H1 (cell line): ENCODE measurements at regions not wholly inside any gene's neighbourhood (a gene's known extent, or its start where the extent isn't known, plus 50 kb on each side); places are given as distances from the start of the nearest gene placed in this dataset.

Experiments used
- CTCF ChIA-PET: fragments of 300-600 bp; sonication (Branson Sonifier 250); formaldehyde crosslinking; loops from one replicate; lab custom pipeline; 2021; ENCODE audit not compliant: partially characterized antibody; lab: Charles Lee
- POLR2A ChIA-PET: fragments of 300-600 bp; sonication (Branson Sonifier 250); formaldehyde crosslinking; loops from one replicate; lab custom pipeline; 2021; ENCODE audit warnings: inconsistent platforms; ENCODE audit not compliant: partially characterized antibody; lab: Charles Lee
- DNase-seq, 2 experiments: peaks; one replicate each; pipeline versions ENCODE4 v3.0.0 to v3.0.0-alpha.2; 2010 to 2022; ENCODE audit warnings: low spot score in 2 of 2, low read depth in 1 of 2, mixed read lengths in 1 of 2
- FAIRE-seq: peaks from 2 replicates; lab custom pipeline; 2011; peaks lifted over from hg19 to GRCh38; lab: Jason Lieb, UNC
- H2AFZ ChIP-seq: 2 replicates; pipeline ENCODE4 v1.8.1; 2012; ENCODE audit warnings: low read length, inconsistent platforms
- H2AK5ac ChIP-seq: 2 replicates; pipeline ENCODE4 v1.6.1; 2013; ENCODE audit warnings: low read depth, low read length
- H2BK120ac ChIP-seq: replicated peaks from 2 replicates; pipeline ENCODE3; 2013; ENCODE audit warnings: low read depth, low read length, inconsistent platforms
- H2BK12ac ChIP-seq: 2 replicates; pipeline ENCODE4 v1.6.1; 2013; ENCODE audit warnings: low read depth, low read length
- H2BK15ac ChIP-seq: 2 replicates; pipeline ENCODE4 v1.6.1; 2013; ENCODE audit warnings: low read length
- H2BK20ac ChIP-seq: 2 replicates; pipeline ENCODE4 v1.6.1; 2013; ENCODE audit warnings: low read length
- H2BK5ac ChIP-seq: 2 replicates; pipeline ENCODE4 v1.6.1; 2013; ENCODE audit warnings: low read depth, low read length
- H3K14ac ChIP-seq: 2 replicates; pipeline ENCODE4 v1.6.1; 2013; ENCODE audit warnings: inconsistent platforms; ENCODE audit not compliant: insufficient read length
- H3K18ac ChIP-seq: 2 replicates; pipeline ENCODE4 v1.6.1; 2013; ENCODE audit warnings: low read length; ENCODE audit errors: extremely low read depth
- H3K23ac ChIP-seq: 2 replicates; pipeline ENCODE4 v1.6.1; 2013; ENCODE audit warnings: inconsistent platforms; ENCODE audit not compliant: insufficient read length
- H3K23me2 ChIP-seq: 2 replicates; pipeline ENCODE4 v1.6.1; 2013; ENCODE audit warnings: low read depth, low read length
- H3K27ac ChIP-seq: 2 replicates; pipeline ENCODE4 v1.6.1; 2011; ENCODE audit warnings: low read depth, low read length, inconsistent platforms
- H3K27me3 ChIP-seq, 4 experiments: replicated peaks in 1 of 4; 1 replicate in 1 of 4; 2 replicates in 3 of 4; pipeline versions ENCODE4 v1.6.1 to v1.8.1; 2011 to 2013; ENCODE audit warnings: low read length in 3 of 4, mild to moderate bottlenecking in 3 of 4, inconsistent platforms in 2 of 4, mixed read lengths in 2 of 4, moderate library complexity in 1 of 4; ENCODE audit not compliant: control insufficient read depth in 3 of 4, insufficient read depth in 3 of 4; ENCODE audit errors: extremely low read depth in 1 of 4
- H3K36me3 ChIP-seq, 4 experiments: 2 replicates each; pipeline versions ENCODE4 v1.6.1 to v1.8.1; 2011 to 2013; ENCODE audit warnings: mild to moderate bottlenecking in 4 of 4, low read length in 3 of 4, moderate library complexity in 2 of 4, control low read depth in 1 of 4, inconsistent platforms in 1 of 4; ENCODE audit not compliant: insufficient read depth in 4 of 4, control insufficient read depth in 2 of 4
- H3K4ac ChIP-seq: replicated peaks from 2 replicates; pipeline ENCODE3; 2013; ENCODE audit warnings: low read length, low read depth, mixed read lengths, inconsistent platforms; ENCODE audit not compliant: insufficient read length
- H3K4me1 ChIP-seq, 4 experiments: replicated peaks in 1 of 4; 1 replicate in 1 of 4; 2 replicates in 3 of 4; pipeline versions ENCODE4 v1.6.1 to v1.8.1; 2011 to 2013; ENCODE audit warnings: low read length in 3 of 4, inconsistent platforms in 2 of 4, mixed read lengths in 1 of 4; ENCODE audit not compliant: insufficient read depth in 4 of 4, control insufficient read depth in 3 of 4
- H3K4me2 ChIP-seq, 2 experiments: 2 replicates each; pipeline versions ENCODE4 v1.6.1 to v1.8.1; 2011 to 2013; ENCODE audit warnings: low read depth in 2 of 2, low read length in 2 of 2, control low read depth in 1 of 2, inconsistent platforms in 1 of 2, mild to moderate bottlenecking in 1 of 2; ENCODE audit not compliant: insufficient read depth in 1 of 2
- H3K4me3 ChIP-seq, 4 experiments: fragments of 200-600, 300-600 bp in 1 of 4; sonication (generic), shearing (Covaris generic), sonication (Bioruptor Twin) in 1 of 4; 2 replicates each; pipeline versions ENCODE4 v1.5.1 to v1.8.1; 2011 to 2016; ENCODE audit warnings: low read length in 4 of 4, low read depth in 3 of 4, control low read depth in 2 of 4, inconsistent platforms in 2 of 4, mild to moderate bottlenecking in 2 of 4, mixed read lengths in 1 of 4, moderate library complexity in 1 of 4; ENCODE audit not compliant: insufficient read depth in 2 of 4; ENCODE audit errors: extremely low read depth in 1 of 4
- H3K56ac ChIP-seq: replicated peaks from 2 replicates; pipeline ENCODE3; 2013; ENCODE audit warnings: low read depth, mild to moderate bottlenecking, mixed read lengths, low read length, inconsistent platforms; ENCODE audit not compliant: insufficient read length
- H3K79me1 ChIP-seq: 2 replicates; pipeline ENCODE4 v1.6.1; 2013; ENCODE audit warnings: low read depth, low read length, control low read depth
- H3K79me2 ChIP-seq, 2 experiments: 2 replicates each; pipeline versions ENCODE4 v1.6.1 to v1.8.1; 2012 to 2013; ENCODE audit warnings: low read length in 2 of 2, mild to moderate bottlenecking in 2 of 2, inconsistent platforms in 1 of 2; ENCODE audit not compliant: insufficient read depth in 2 of 2, control insufficient read depth in 1 of 2
- H3K9ac ChIP-seq, 4 experiments: replicated peaks in 1 of 4; 1 replicate in 1 of 4; 2 replicates in 3 of 4; pipeline versions ENCODE4 v1.6.1 to v1.8.1; 2011 to 2013; ENCODE audit warnings: low read depth in 3 of 4, low read length in 3 of 4, control low read depth in 2 of 4, mild to moderate bottlenecking in 2 of 4, moderate library complexity in 2 of 4, inconsistent platforms in 1 of 4; ENCODE audit errors: extremely low read depth in 1 of 4
- H3K9me3 ChIP-seq, 2 experiments: 2 replicates each; pipeline versions ENCODE4 v1.6.1 to v1.8.1; 2012 to 2013; ENCODE audit warnings: mild to moderate bottlenecking in 2 of 2, moderate library complexity in 2 of 2, control low read depth in 1 of 2, inconsistent platforms in 1 of 2, low read depth in 1 of 2, low read length in 1 of 2, mixed read lengths in 1 of 2; ENCODE audit not compliant: insufficient read depth in 2 of 2
- H4K20me1 ChIP-seq, 2 experiments: replicated peaks in 1 of 2; 2 replicates each; pipeline versions ENCODE3 to v1.8.1; 2011 to 2013; ENCODE audit warnings: inconsistent platforms in 2 of 2, low read length in 2 of 2, mild to moderate bottlenecking in 1 of 2; ENCODE audit not compliant: insufficient read depth in 2 of 2, control insufficient read depth in 1 of 2
- H4K5ac ChIP-seq: 2 replicates; pipeline ENCODE4 v1.6.1; 2013; ENCODE audit warnings: low read length, low read depth, mixed read lengths, inconsistent platforms; ENCODE audit not compliant: insufficient read length
- H4K8ac ChIP-seq: 2 replicates; pipeline ENCODE4 v1.8.0; 2013; ENCODE audit warnings: mild to moderate bottlenecking, moderate library complexity, low read length, inconsistent platforms; ENCODE audit not compliant: insufficient read depth; ENCODE audit errors: extremely low read depth
- H4K91ac ChIP-seq: replicated peaks from 2 replicates; pipeline ENCODE3; 2013; ENCODE audit warnings: low read length, mixed read lengths, inconsistent platforms; ENCODE audit not compliant: insufficient read length
- GTF2F1 ChIP-seq: IDR thresholded peaks from 2 replicates; pipeline ENCODE4 v1.6.1; 2012; ENCODE audit warnings: low read depth, low read length, improper control_type of control experiment, borderline replicate concordance
- KDM5A ChIP-seq: fragments of 200-600 bp; IDR thresholded peaks from 2 replicates; pipeline ENCODE4 v1.7.1; 2012; ENCODE audit warnings: mild to moderate bottlenecking, low read length, inconsistent platforms, mixed read lengths
- SIRT6 ChIP-seq: IDR thresholded peaks from one replicate; pipeline ENCODE4 v1.7.1; 2012; ENCODE audit warnings: low read length, inconsistent platforms
- TAF1 ChIP-seq: IDR thresholded peaks from 2 replicates; pipeline ENCODE4 v1.6.1; 2011; ENCODE audit warnings: mild to moderate bottlenecking, low read depth, low read length
- TAF7 ChIP-seq: optimal IDR thresholded peaks from 2 replicates; pipeline ENCODE3; 2011; ENCODE audit warnings: low read depth, mild to moderate bottlenecking, inconsistent platforms, low read length, moderate library complexity, borderline replicate concordance
- WGBS, 2 experiments: shearing (Covaris generic) in 1 of 2; methylation state at CpG; one replicate each; pipeline versions ENCODE4 v1.1.6 to v1.1.7; 2013 to 2015; ENCODE audit warnings: low lambda C conversion rate in 2 of 2, mixed read lengths in 2 of 2, inconsistent platforms in 1 of 2, low coverage in 1 of 2, missing lambda C conversion rate in 1 of 2; ENCODE audit not compliant: insufficient replicate concordance in 2 of 2, insufficient coverage in 1 of 2, insufficient read length in 1 of 2; ENCODE audit errors: extremely low coverage in 1 of 2, missing lambda C conversion rate in 1 of 2; 5-methylcytosine and 5-hydroxymethylcytosine counted together

GRCh38 chr5:164191240-164191639 is 685.8 kb downstream of the MAT2B start:
- no peak for FAIRE-seq
- H3K23me2 ChIP-seq = no peaks in the 10 kb centered on the region
- POLR2A ChIA-PET = no interaction called here
- no peaks in the 10 kb centered on the region for H3K79me2 ChIP-seq
- H3K27me3 ChIP-seq = no peaks in the 10 kb centered on the region
- no peak overlapping the region for H4K8ac ChIP-seq
- H2BK12ac ChIP-seq = no peak overlapping the region
- 92% methylated on average over 3 of the region's 3 CpGs; no CpG with 5 or more reads in 1 of the 2 experiments for WGBS, 2 experiments
- TF ChIP-seq KDM5A = no peak
- no peak for TF ChIP-seq GTF2F1
- TF ChIP-seq SIRT6 = no peak
- TF ChIP-seq TAF1 = no peak
- TF ChIP-seq TAF7 = no peak
- TF ChIP-seq, all 59 proteins: peak for 0
- Histone ChIP-seq H3K9me3 (no peaks in the 10 kb centered on the region), H3K56ac (no peak overlapping the region), H3K4ac (peak overlapping the region; percentile 41), H4K5ac (no peak overlapping the region), H2BK5ac (no peak overlapping the region), H2AFZ (no peak overlapping the region), H3K4me1 (peaks cover 0 to 3% (median 0%) of the 10 kb centered on the region in 4 experiments; a peak in 3 of 7 replicates), H3K23ac (no peak overlapping the region), H4K91ac (no peak overlapping the region), H3K14ac (no peak overlapping the region), H3K79me1 (no peaks in the 10 kb centered on the region), H3K4me2 (no peak overlapping the region), H2BK120ac (no peak overlapping the region), H2BK20ac (no peak overlapping the region), H4K20me1 (no peaks in the 10 kb centered on the region), H2AK5ac (no peak overlapping the region), H3K18ac (no peak overlapping the region), H3K9ac (no peak overlapping the region), H2BK15ac (no peak overlapping the region), H3K4me3 (no peak overlapping the region), H3K36me3 (no peaks in the 10 kb centered on the region), H3K27ac (no peak overlapping the region)
- CTCF ChIA-PET = no interaction called here
- DNase-seq = no peak
